ENCODE measurements at regions not wholly inside any gene's neighbourhood (a gene's known extent, or its start where the extent isn't known, plus 50 kb on each side); places are given as distances from the start of the nearest gene placed in this dataset.

- Histone ChIP-seq H3K79me2 (ENCODE audit: control insufficient read depth, insufficient read depth, low read length) (no peaks in the 10 kb centered on the region), H3K36me3 (replicated peaks in 1 of 2; ENCODE audit: control extremely low read depth in 1 of 2, control insufficient read depth in 1 of 2, extremely low read depth in 1 of 2, insufficient read depth in 2 of 2, low read length in 1 of 2) (no peaks in the 10 kb centered on the region), H3K27ac (ENCODE audit: low read length in 2 of 2) (no peak overlapping the region), H4K20me1 (ENCODE audit: control insufficient read depth, insufficient read depth, low read length, poor library complexity, severe bottlenecking) (no peaks in the 10 kb centered on the region), H3K9me3 (ENCODE audit: control extremely low read depth in 1 of 3, control insufficient read depth in 2 of 3, insufficient read depth in 1 of 3, low read length in 2 of 3) (no peaks in the 10 kb centered on the region), H3K4me1 (ENCODE audit: control insufficient read depth in 2 of 2, insufficient read depth in 2 of 2, low read length in 2 of 2) (no peaks in the 10 kb centered on the region), H3K4me3 (ENCODE audit: control extremely low read depth in 1 of 5, extremely low read depth in 1 of 5, insufficient read depth in 1 of 5, low read depth in 2 of 5, low read length in 4 of 5) (no peak overlapping the region), H3K9ac (ENCODE audit: low read length) (no peak overlapping the region), H3K4me2 (replicated peaks; ENCODE audit: low read depth, low read length, poor library complexity, severe bottlenecking) (no peak overlapping the region), H3K27me3 (replicated peaks in 1 of 4; ENCODE audit: control extremely low read depth in 1 of 4, control insufficient read depth in 3 of 4, insufficient read depth in 4 of 4, low read length in 3 of 4) (no peaks in the 10 kb centered on the region), H2AFZ (ENCODE audit: insufficient read depth, low read depth, low read length, poor library complexity, severe bottlenecking) (no peak overlapping the region)
- ChIA-PET POLR2A (no interaction called here), CTCF (no interaction called here)
- no peak overlapping the region for H3K27ac Mint-ChIP-seq
- H3K4me3 Mint-ChIP-seq, result no peak overlapping the region
- no CpG with 5 or more reads among the region's 2 CpGs for WGBS (ENCODE audit: insufficient coverage)
- intact Hi-C loops (cut with micrococcal nuclease), result no loop called here
- TF ChIP-seq, protein P1, sequence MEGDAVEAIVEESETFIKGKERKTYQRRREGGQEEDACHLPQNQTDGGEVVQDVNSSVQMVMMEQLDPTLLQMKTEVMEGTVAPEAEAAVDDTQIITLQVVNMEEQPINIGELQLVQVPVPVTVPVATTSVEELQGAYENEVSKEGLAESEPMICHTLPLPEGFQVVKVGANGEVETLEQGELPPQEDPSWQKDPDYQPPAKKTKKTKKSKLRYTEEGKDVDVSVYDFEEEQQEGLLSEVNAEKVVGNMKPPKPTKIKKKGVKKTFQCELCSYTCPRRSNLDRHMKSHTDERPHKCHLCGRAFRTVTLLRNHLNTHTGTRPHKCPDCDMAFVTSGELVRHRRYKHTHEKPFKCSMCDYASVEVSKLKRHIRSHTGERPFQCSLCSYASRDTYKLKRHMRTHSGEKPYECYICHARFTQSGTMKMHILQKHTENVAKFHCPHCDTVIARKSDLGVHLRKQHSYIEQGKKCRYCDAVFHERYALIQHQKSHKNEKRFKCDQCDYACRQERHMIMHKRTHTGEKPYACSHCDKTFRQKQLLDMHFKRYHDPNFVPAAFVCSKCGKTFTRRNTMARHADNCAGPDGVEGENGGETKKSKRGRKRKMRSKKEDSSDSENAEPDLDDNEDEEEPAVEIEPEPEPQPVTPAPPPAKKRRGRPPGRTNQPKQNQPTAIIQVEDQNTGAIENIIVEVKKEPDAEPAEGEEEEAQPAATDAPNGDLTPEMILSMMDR (IDR thresholded peaks at IDR 0.05), result no peak
- TF ChIP-seq EZH2 (IDR thresholded peaks at IDR 0.05; ENCODE audit: borderline replicate concordance, insufficient read depth, low read depth, low read length, poor library complexity, severe bottlenecking), result no peak
- DNase-seq (no peak), ATAC-seq (ENCODE audit: low read depth) (no peak)
- H3K4me1 Mint-ChIP-seq, result no peaks in the 10 kb centered on the region
- no peaks in the 10 kb centered on the region for H3K9me3 Mint-ChIP-seq (ENCODE audit: insufficient read depth)
- H3K27me3 Mint-ChIP-seq, result no peaks in the 10 kb centered on the region
These were observed 91.3 kb upstream of the GLS start for GRCh38 chr2:190789074-190790004.

- H3K27ac Mint-ChIP-seq, result no peak overlapping the region
- no peak for ATAC-seq (ENCODE audit: low read depth)
- CTCF ChIA-PET, result no interaction called here
These were observed 89.2 kb upstream of the GLS start for GRCh38 chr2:190791347-190791975.

More at GRCh38 chr2:190791347-190791975, 89.2 kb upstream of the GLS start:
- Histone ChIP-seq H3K4me1 (ENCODE audit: control insufficient read depth in 2 of 2, insufficient read depth in 2 of 2, low read length in 2 of 2) (no peaks in the 10 kb centered on the region), H4K20me1 (ENCODE audit: control insufficient read depth, insufficient read depth, low read length, poor library complexity, severe bottlenecking) (no peaks in the 10 kb centered on the region), H3K9ac (ENCODE audit: low read length) (no peak overlapping the region), H3K27ac (ENCODE audit: low read length in 2 of 2) (no peak overlapping the region), H3K79me2 (ENCODE audit: control insufficient read depth, insufficient read depth, low read length) (no peaks in the 10 kb centered on the region), H3K4me2 (replicated peaks; ENCODE audit: low read depth, low read length, poor library complexity, severe bottlenecking) (no peak overlapping the region), H3K36me3 (replicated peaks in 1 of 2; ENCODE audit: control extremely low read depth in 1 of 2, control insufficient read depth in 1 of 2, extremely low read depth in 1 of 2, insufficient read depth in 2 of 2, low read length in 1 of 2) (no peaks in the 10 kb centered on the region), H2AFZ (ENCODE audit: insufficient read depth, low read depth, low read length, poor library complexity, severe bottlenecking) (no peak overlapping the region), H3K4me3 (ENCODE audit: control extremely low read depth in 1 of 5, extremely low read depth in 1 of 5, insufficient read depth in 1 of 5, low read depth in 2 of 5, low read length in 4 of 5) (no peak overlapping the region), H3K9me3 (ENCODE audit: control extremely low read depth in 1 of 3, control insufficient read depth in 2 of 3, insufficient read depth in 1 of 3, low read length in 2 of 3) (no peaks in the 10 kb centered on the region), H3K27me3 (replicated peaks in 1 of 4; ENCODE audit: control extremely low read depth in 1 of 4, control insufficient read depth in 3 of 4, insufficient read depth in 4 of 4, low read length in 3 of 4) (no peaks in the 10 kb centered on the region)
- H3K27me3 Mint-ChIP-seq, result no peaks in the 10 kb centered on the region
- WGBS (ENCODE audit: insufficient coverage), result 61% methylated on average over 4 of the region's 7 CpGs
- H3K4me1 Mint-ChIP-seq, result no peaks in the 10 kb centered on the region
- no peak overlapping the region for H3K4me3 Mint-ChIP-seq
- no peak for DNase-seq
- intact Hi-C loops (cut with micrococcal nuclease), result no loop called here
- POLR2A ChIA-PET, result no interaction called here
- H3K9me3 Mint-ChIP-seq (ENCODE audit: insufficient read depth), result no peaks in the 10 kb centered on the region
- TF ChIP-seq EZH2 (IDR thresholded peaks at IDR 0.05; ENCODE audit: borderline replicate concordance, insufficient read depth, low read depth, low read length, poor library complexity, severe bottlenecking), result no peak
- TF ChIP-seq, protein P1 (IDR thresholded peaks at IDR 0.05), result no peak

Measured in B cell (primary cell).